Skeletal muscle tissue (tissue), 3 donors: ENCODE measurements at regions not wholly inside any gene's neighbourhood (a gene's known extent, or its start where the extent isn't known, plus 50 kb on each side); places are given as distances from the start of the nearest gene placed in this dataset.
"Not testable (repeated sequence)": the region's sequence is repeated elsewhere in the genome, so short reads cannot be mapped to it uniquely, and the experiment has no call there.

ENCODE experiments used
- H3K27ac ChIP-seq: one replicate; pipeline ENCODE4 v1.7.0; 2013; ENCODE audit warnings: mild to moderate bottlenecking, low read depth, low read length, inconsistent platforms
- H3K27me3 ChIP-seq, 3 donors: one replicate each; pipeline ENCODE4 v1.7.0; 2013; ENCODE audit warnings: low read length in 3 of 3; ENCODE audit not compliant: control insufficient read depth in 3 of 3, insufficient read depth in 3 of 3
- H3K36me3 ChIP-seq, 3 donors: one replicate each; pipeline ENCODE4 v1.7.0; 2013; ENCODE audit warnings: low read length in 3 of 3; ENCODE audit not compliant: control insufficient read depth in 3 of 3, insufficient read depth in 3 of 3
- H3K4me1 ChIP-seq, 3 donors: one replicate each; pipeline ENCODE4 v1.7.0; 2013; ENCODE audit warnings: low read length in 3 of 3, mild to moderate bottlenecking in 3 of 3; ENCODE audit not compliant: control insufficient read depth in 3 of 3, insufficient read depth in 3 of 3
- H3K4me3 ChIP-seq, 3 donors: one replicate each; pipeline ENCODE4 v1.7.0; 2013; ENCODE audit warnings: low read length in 3 of 3
- H3K9ac ChIP-seq, 3 donors: one replicate each; pipeline ENCODE4 v1.7.0; 2013; ENCODE audit warnings: low read length in 3 of 3, mild to moderate bottlenecking in 3 of 3, moderate library complexity in 2 of 3, low read depth in 1 of 3
- H3K9me3 ChIP-seq, 3 donors: one replicate each; pipeline ENCODE4 v1.7.0; 2013; ENCODE audit warnings: low read length in 3 of 3; ENCODE audit not compliant: control insufficient read depth in 3 of 3
- donor health status: Osteomylitis.

GRCh38 chr2:175792881-175793280 is 209.2 kb downstream of the LNPK start:
- Histone ChIP-seq H3K9me3 (peaks cover 0 to 3% (median 0%) of the 10 kb centered on the region in 3 donors), H3K4me1 (peaks cover 0 to 2% (median 0%) of the 10 kb centered on the region in 3 donors), H3K27ac (no peak overlapping the region), H3K4me3 (no peak overlapping the region), H3K36me3 (no peaks in the 10 kb centered on the region), H3K9ac (no peak overlapping the region), H3K27me3 (no peaks in the 10 kb centered on the region)

- Histone ChIP-seq H3K27me3 (no peaks in the 10 kb centered on the region), H3K4me3 (no peak overlapping the region), H3K9ac (no peak overlapping the region), H3K36me3 (no peaks in the 10 kb centered on the region), H3K27ac (no peak overlapping the region), H3K4me1 (peaks cover 0 to 2% (median 0%) of the 10 kb centered on the region in 3 donors), H3K9me3 (peaks cover 0 to 3% (median 0%) of the 10 kb centered on the region in 3 donors)
Observed at GRCh38 chr2:175792199-175792598, 209.9 kb downstream of the LNPK start.

- H3K27me3 ChIP-seq: no peaks in the 10 kb centered on the region
- H3K4me1 ChIP-seq: peaks cover 0 to 3% (median 3%) of the 10 kb centered on the region in 3 donors
- H3K27ac ChIP-seq: no peak overlapping the region
- no peaks in the 10 kb centered on the region for H3K36me3 ChIP-seq
- no peaks in the 10 kb centered on the region for H3K9me3 ChIP-seq
- H3K9ac ChIP-seq: no peak overlapping the region
- H3K4me3 ChIP-seq: no peak overlapping the region
Observed at GRCh38 chr2:175786471-175787124, 215.5 kb downstream of the LNPK start.

- H3K4me1 ChIP-seq, H3K4me3 ChIP-seq: not testable (repeated sequence)
Observed at GRCh38 chr2:175777337-175777736, 224.7 kb downstream of the LNPK start.

GRCh38 chr2:175769200-175769599 is 232.9 kb downstream of the LNPK start:
- no peaks in the 10 kb centered on the region for H3K9me3 ChIP-seq
- H3K27ac ChIP-seq: no peak overlapping the region
- H3K4me1 ChIP-seq: peaks cover 2 to 6% (median 4%) of the 10 kb centered on the region in 3 donors
- no peaks in the 10 kb centered on the region for H3K36me3 ChIP-seq
- no peak overlapping the region for H3K4me3 ChIP-seq
- H3K9ac ChIP-seq: no peak overlapping the region
- no peaks in the 10 kb centered on the region for H3K27me3 ChIP-seq

More at GRCh38 chr2:175777337-175777736, 224.7 kb downstream of the LNPK start:
- not testable (repeated sequence) for H3K9me3 ChIP-seq, H3K9ac ChIP-seq, H3K36me3 ChIP-seq, H3K27ac ChIP-seq, H3K27me3 ChIP-seq

- no peak overlapping the region for H3K27ac ChIP-seq
- no peak overlapping the region for H3K4me3 ChIP-seq
- no peaks in the 10 kb centered on the region for H3K27me3 ChIP-seq
- H3K9ac ChIP-seq: no peak overlapping the region
- no peaks in the 10 kb centered on the region for H3K9me3 ChIP-seq
- H3K4me1 ChIP-seq: peaks cover 2 to 6% (median 4%) of the 10 kb centered on the region in 3 donors
- H3K36me3 ChIP-seq: no peaks in the 10 kb centered on the region
Observed at GRCh38 chr2:175766880-175767279, 235.2 kb downstream of the LNPK start.

GRCh38 chr2:175755656-175756386 is 246.2 kb downstream of the LNPK start:
- H3K4me3 ChIP-seq: no peak overlapping the region
- H3K9me3 ChIP-seq: peaks cover 0 to 2% (median 0%) of the 10 kb centered on the region in 3 donors

GRCh38 chr2:175755169-175755568 is 246.9 kb downstream of the LNPK start:
- Histone ChIP-seq H3K4me3 (no peak overlapping the region), H3K27me3 (no peaks in the 10 kb centered on the region), H3K4me1 (no peaks in the 10 kb centered on the region), H3K36me3 (no peaks in the 10 kb centered on the region), H3K9me3 (peaks cover 0 to 2% (median 0%) of the 10 kb centered on the region in 3 donors), H3K9ac (no peak overlapping the region), H3K27ac (no peak overlapping the region)

More at GRCh38 chr2:175755656-175756386, 246.2 kb downstream of the LNPK start:
- Histone ChIP-seq H3K9ac (no peak overlapping the region), H3K27me3 (no peaks in the 10 kb centered on the region), H3K4me1 (no peaks in the 10 kb centered on the region), H3K36me3 (no peaks in the 10 kb centered on the region), H3K27ac (no peak overlapping the region)

GRCh38 chr2:175750195-175750594 is 251.9 kb downstream of the LNPK start:
- Histone ChIP-seq H3K9ac (no peak overlapping the region), H3K36me3 (no peaks in the 10 kb centered on the region), H3K27ac (no peak overlapping the region), H3K9me3 (no peaks in the 10 kb centered on the region), H3K27me3 (no peaks in the 10 kb centered on the region), H3K4me1 (no peaks in the 10 kb centered on the region), H3K4me3 (no peak overlapping the region)

- H3K9me3 ChIP-seq: no peaks in the 10 kb centered on the region
- no peak overlapping the region for H3K4me3 ChIP-seq
- no peaks in the 10 kb centered on the region for H3K27me3 ChIP-seq
- H3K9ac ChIP-seq: no peak overlapping the region
- no peaks in the 10 kb centered on the region for H3K36me3 ChIP-seq
- no peaks in the 10 kb centered on the region for H3K4me1 ChIP-seq
- H3K27ac ChIP-seq: no peak overlapping the region
Observed at GRCh38 chr2:175745911-175746310, 256.2 kb downstream of the LNPK start.
